Thymus (tissue), 11 donors: ENCODE measurements at regions not wholly inside any gene's neighbourhood (a gene's known extent, or its start where the extent isn't known, plus 50 kb on each side); places are given as distances from the start of the nearest gene placed in this dataset.

Experiments
- DNase-seq, 9 donors: peaks; one replicate each; pipeline ENCODE4 v3.0.0-alpha.2; 2013; ENCODE audit warnings: low spot score in 9 of 9, low read depth in 6 of 9, missing footprints in 1 of 9
- H3K27ac ChIP-seq, 2 donors: one replicate each; pipeline ENCODE4 v1.5.1; 2013; ENCODE audit warnings: control low read depth in 1 of 2, low read depth in 1 of 2, low read length in 1 of 2, mild to moderate bottlenecking in 1 of 2, moderate library complexity in 1 of 2
- H3K27me3 ChIP-seq, 2 donors: one replicate each; pipeline ENCODE4 v1.5.1; 2013; ENCODE audit warnings: low read length in 1 of 2; ENCODE audit not compliant: control insufficient read depth in 2 of 2, insufficient read depth in 1 of 2
- H3K36me3 ChIP-seq, 2 donors: one replicate each; pipeline ENCODE4 v1.5.1; 2013; ENCODE audit warnings: low read length in 1 of 2, mild to moderate bottlenecking in 1 of 2, moderate library complexity in 1 of 2; ENCODE audit not compliant: control insufficient read depth in 2 of 2, insufficient read depth in 2 of 2
- H3K4me1 ChIP-seq, 2 donors: one replicate each; pipeline ENCODE4 v1.5.1; 2013; ENCODE audit warnings: low read length in 2 of 2; ENCODE audit not compliant: control insufficient read depth in 2 of 2, insufficient read depth in 2 of 2
- H3K4me3 ChIP-seq, 2 donors: one replicate each; pipeline ENCODE4 v1.5.1; 2013; ENCODE audit warnings: low read length in 2 of 2, control low read depth in 1 of 2, mild to moderate bottlenecking in 1 of 2
- H3K9me3 ChIP-seq, 2 donors: one replicate each; pipeline ENCODE4 v1.5.1; 2013; ENCODE audit warnings: low read length in 1 of 2, mild to moderate bottlenecking in 1 of 2; ENCODE audit not compliant: control insufficient read depth in 2 of 2, insufficient read depth in 1 of 2
- WGBS: extraction: QIAGEN DNeasy Blood & Tissue Kit; methylation state at CpG from one replicate; pipeline ENCODE4 v1.1.7; 2013; 5-methylcytosine and 5-hydroxymethylcytosine counted together
- donor health status: healthy.

DNA sequence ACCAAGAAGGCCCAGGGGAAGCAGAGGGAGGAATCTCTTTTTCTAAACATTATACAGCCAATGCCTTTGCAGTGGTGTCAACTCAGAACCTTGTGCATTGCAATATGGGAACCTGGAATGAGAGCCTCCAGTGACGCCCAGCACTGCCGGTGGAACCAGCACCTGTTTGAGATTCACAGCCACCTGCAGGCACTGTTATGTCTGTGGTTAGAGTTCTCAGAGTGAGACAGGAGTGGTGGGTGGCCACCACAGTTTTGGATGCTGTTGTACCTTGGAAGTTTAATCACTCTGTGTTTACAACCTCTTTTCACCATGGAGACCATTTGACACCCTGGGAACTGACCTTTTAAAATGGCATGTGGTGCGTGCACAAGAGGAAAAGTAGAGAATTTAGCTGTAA lies 185.3 kb upstream of the KCNG1 start:
- Histone ChIP-seq H3K27me3 (no peaks in the 10 kb centered on the region), H3K4me1 (no peaks in the 10 kb centered on the region), H3K4me3 (no peak overlapping the region), H3K9me3 (no peaks in the 10 kb centered on the region), H3K27ac (no peak overlapping the region), H3K36me3 (no peaks in the 10 kb centered on the region)
- DNase-seq = no peak
- WGBS = 60% methylated on average over 3 of the region's 3 CpGs

DNA sequence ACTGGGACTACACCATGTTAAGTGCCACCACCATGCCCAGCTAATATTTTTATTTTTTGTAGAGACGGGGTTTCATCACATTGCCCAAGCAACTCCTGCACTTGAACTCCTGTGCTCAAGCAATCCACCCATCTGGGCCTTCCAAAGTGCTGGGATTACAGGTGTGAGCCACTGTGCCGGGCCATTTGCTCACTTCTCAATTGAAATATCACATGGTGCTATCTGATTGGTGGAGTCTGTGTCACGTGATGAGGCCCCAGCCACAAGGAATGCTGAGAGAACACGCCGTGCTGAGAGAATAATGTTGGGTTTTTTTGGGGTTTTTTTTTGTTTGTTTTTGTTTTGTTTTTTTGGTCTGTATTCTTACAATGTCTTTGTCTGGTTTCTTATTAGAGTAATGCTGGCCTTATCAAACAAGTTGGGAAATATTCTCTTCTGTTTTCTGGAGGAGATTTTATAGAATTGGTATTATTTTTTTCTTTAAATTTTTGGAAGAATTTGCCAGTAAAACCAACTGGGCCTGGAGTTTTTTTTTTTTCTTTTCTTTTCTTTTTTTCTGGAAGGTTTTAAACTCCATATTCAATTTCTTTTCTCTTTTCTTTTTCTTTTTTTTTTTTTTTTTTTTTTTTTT lies 183.2 kb upstream of the KCNG1 start:
- DNase-seq = no peak
- Histone ChIP-seq H3K27me3 (no peaks in the 10 kb centered on the region), H3K4me3 (no peak overlapping the region), H3K9me3 (no peaks in the 10 kb centered on the region), H3K27ac (no peak overlapping the region), H3K36me3 (no peaks in the 10 kb centered on the region), H3K4me1 (no peaks in the 10 kb centered on the region)
- 94% methylated on average over 5 of the region's 5 CpGs for WGBS

DNA sequence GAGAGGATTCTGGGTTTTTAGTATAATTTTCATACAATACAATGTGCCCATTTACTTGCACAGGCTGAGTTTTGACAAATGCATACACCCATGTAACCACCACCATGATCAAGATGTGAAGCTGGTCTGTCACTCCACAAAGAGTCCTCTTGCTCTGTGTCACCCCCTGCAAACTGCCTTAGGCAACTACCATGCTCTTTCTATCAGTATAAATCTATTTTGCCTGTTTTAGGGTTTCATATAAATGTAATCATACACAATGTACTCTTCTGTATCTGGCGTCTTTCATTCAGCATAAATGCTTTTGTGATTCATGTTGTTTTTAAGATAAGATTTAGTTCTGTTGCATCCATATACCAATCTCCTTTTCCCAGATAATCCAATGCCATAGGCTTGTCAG lies 181.9 kb upstream of the KCNG1 start:
- no peak for DNase-seq
- H3K9me3 ChIP-seq = no peaks in the 10 kb centered on the region
- no peak overlapping the region for H3K4me3 ChIP-seq
- H3K4me1 ChIP-seq = no peaks in the 10 kb centered on the region
- 91% methylated on average over 1 of the region's 1 CpG for WGBS
- no peaks in the 10 kb centered on the region for H3K36me3 ChIP-seq
- no peaks in the 10 kb centered on the region for H3K27me3 ChIP-seq
- H3K27ac ChIP-seq = no peak overlapping the region

DNA sequence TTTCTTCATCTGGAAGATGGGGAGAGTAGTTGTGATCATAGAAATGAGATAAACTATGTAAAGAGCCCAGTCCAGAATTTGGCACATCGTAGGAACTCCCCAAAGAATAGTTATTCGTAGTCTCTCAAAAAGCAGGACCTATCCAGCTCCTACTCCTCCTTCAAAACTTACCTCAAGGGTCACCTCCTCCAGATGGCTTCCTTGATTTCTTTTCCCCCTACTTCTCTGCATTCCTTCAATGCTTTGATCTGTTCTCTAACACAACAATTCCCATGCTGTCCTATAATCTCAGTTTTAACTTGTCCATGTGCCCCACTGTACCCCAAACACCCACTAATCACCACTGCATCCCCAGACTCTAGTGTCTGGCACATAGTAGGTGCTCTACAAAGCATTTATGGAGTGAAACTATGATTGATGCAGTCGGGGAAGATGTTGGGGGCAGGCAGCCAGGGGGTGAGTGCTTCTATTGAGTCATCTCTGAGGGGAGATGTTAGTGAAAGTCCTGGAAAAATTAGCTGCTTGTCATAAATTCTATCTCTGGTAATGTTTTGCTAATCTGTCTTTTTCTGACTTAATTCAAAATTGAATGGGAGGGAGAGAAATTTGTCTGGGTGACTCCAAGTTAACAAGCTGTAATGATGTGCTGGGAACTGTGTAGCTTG lies 181.3 kb upstream of the KCNG1 start:
- Histone ChIP-seq H3K27ac (no peak overlapping the region), H3K27me3 (no peaks in the 10 kb centered on the region), H3K36me3 (no peaks in the 10 kb centered on the region), H3K4me1 (no peaks in the 10 kb centered on the region), H3K9me3 (no peaks in the 10 kb centered on the region), H3K4me3 (no peak overlapping the region)
- 86% methylated on average over 3 of the region's 3 CpGs for WGBS
- DNase-seq = no peak

DNA sequence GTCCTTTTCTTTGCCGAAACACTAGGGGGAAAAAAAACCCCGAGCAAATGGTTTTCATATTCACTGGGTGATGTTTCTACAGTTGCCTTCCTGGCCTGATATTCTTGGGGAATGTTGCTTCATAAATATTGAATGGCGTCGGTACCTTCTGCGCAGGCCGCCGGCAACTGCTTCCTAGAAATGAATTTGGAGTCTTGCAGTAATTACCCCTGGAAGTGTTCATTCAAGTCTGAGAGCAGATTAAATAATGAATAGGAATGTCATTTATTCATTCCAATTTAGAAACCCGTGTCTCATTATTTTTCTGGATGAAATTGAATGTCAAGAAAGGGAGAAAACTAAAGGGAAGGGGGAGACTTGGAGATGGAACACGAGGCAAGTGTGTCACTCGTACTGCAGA lies 179.4 kb upstream of the KCNG1 start:
- Histone ChIP-seq H3K27me3 (no peaks in the 10 kb centered on the region), H3K9me3 (no peaks in the 10 kb centered on the region), H3K27ac (no peak overlapping the region), H3K4me1 (no peaks in the 10 kb centered on the region), H3K36me3 (no peaks in the 10 kb centered on the region), H3K4me3 (no peak overlapping the region)
- no peak for DNase-seq
- 90% methylated on average over 10 of the region's 10 CpGs for WGBS

DNA sequence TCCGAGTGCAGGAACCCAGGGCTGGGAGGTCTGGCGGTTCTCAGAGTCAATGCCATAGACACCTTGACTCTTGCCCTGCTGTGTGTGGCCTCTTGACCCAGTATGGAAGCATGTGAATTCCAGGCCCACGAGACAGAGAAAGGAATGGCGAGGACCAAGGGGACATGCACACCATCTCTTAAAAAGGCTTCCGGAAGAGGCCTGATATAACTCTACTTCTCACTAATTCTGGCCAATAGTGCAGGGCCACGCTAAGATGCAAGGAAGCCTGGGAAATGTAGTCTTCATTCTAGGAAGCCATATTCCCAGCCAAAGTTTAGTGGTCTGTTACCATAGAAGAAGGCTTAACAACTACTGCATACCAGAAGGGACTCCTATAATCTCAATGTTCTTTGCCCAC lies 177.0 kb upstream of the KCNG1 start:
- Histone ChIP-seq H3K4me1 (no peaks in the 10 kb centered on the region), H3K36me3 (no peaks in the 10 kb centered on the region), H3K9me3 (no peaks in the 10 kb centered on the region), H3K4me3 (no peak overlapping the region), H3K27me3 (no peaks in the 10 kb centered on the region), H3K27ac (no peak overlapping the region)
- DNase-seq = no peak
- WGBS = 87% methylated on average over 6 of the region's 6 CpGs

DNA sequence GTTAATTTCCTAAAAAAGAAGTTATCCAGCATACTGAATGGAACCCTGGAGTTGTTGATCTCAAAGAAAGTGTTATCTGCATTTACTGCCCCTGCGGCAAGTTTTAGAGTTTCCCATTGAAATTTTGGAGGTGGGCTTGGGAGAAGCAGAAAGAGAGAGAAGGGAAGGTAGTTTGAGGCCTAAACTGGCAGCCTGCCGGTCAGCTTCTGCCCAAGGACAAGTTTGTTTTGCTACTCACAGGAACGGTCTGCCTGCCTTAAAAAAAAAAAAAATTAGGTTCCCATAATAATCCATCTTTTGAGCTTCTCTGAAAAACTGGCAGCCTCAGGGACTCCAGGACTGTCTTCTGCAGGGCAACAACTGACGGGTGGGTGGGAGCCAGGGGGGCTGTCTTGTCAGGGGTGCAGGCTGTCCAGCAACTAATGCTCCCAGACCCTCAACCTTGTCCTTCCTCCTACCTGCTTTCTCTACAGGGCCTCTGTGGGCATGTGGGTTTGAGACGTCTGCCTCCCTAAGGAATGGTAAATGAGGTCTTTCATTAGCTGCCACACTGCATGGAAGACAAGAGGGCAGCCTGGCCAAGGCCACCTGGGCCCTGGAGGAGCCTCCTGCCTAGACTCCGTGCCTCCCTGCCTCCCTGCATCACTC lies 176.1 kb upstream of the KCNG1 start:
- 93% methylated on average over 6 of the region's 6 CpGs for WGBS
- Histone ChIP-seq H3K4me3 (no peak overlapping the region), H3K27me3 (no peaks in the 10 kb centered on the region), H3K4me1 (no peaks in the 10 kb centered on the region), H3K9me3 (no peaks in the 10 kb centered on the region), H3K36me3 (no peaks in the 10 kb centered on the region), H3K27ac (no peak overlapping the region)
- DNase-seq = no peak

DNA sequence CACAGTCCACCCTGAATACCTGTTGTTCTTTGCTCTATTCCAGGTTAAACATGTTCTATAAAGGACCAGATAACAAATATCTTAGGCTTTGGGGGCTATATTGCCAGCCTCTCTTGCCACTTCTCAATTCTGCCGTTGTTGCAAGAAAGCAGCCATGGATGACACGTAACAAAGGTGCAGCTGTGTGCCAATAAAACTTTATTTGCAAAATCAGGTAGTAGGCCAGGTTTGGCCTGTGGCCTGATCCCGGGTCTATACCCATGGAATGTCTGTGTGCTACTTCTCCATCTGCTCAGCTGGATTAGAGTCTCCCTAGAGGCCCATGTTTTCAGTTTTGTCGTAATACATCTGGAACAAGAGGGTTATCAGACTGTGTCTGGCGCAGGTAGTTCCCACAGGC lies 175.3 kb upstream of the KCNG1 start:
- Histone ChIP-seq H3K36me3 (no peaks in the 10 kb centered on the region), H3K9me3 (no peaks in the 10 kb centered on the region), H3K4me1 (no peaks in the 10 kb centered on the region), H3K4me3 (no peak overlapping the region), H3K27ac (no peak overlapping the region), H3K27me3 (no peaks in the 10 kb centered on the region)
- 91% methylated on average over 5 of the region's 5 CpGs for WGBS
- no peak for DNase-seq

DNA sequence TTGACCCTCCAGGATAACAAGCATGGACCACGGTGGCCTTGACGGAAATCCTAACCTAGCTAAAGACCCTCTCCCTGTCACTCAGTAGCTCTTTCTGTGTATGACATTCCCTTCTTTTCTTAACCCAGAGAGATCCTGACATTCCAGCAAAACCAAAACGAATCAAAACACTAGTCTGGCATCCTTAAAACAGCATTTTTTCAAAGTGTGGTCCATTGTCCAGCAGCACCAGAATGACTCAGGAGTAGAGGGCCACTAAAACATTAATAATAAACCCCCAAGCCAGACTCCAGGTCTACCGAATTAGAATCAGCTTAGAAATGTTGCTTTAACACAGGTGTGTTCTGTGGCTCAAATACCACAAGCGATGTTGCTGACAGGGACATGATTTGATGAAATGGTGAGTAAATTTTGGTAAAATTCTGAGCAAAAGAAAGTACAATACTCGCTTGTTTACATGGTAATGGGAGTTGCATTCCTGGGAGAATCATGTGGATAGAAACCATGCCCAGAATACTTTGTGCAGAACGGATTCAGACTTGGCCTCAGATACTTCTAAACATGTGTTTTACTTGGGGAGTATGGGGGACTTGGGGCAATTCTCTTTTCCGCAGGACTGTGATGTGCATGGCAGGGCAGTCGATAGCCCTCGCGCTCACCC lies 174.2 kb upstream of the KCNG1 start:
- WGBS = 86% methylated on average over 11 of the region's 11 CpGs
- no peak overlapping the region for H3K27ac ChIP-seq
- no peaks in the 10 kb centered on the region for H3K27me3 ChIP-seq
- H3K4me3 ChIP-seq = no peak overlapping the region
- H3K36me3 ChIP-seq = no peaks in the 10 kb centered on the region
- no peak for DNase-seq
- H3K9me3 ChIP-seq = no peaks in the 10 kb centered on the region
- H3K4me1 ChIP-seq = no peaks in the 10 kb centered on the region
